Astrocyte (in vitro differentiated cells and primary cell): ENCODE measurements at regions not wholly inside any gene's neighbourhood (a gene's known extent, or its start where the extent isn't known, plus 50 kb on each side); places are given as distances from the start of the nearest gene placed in this dataset.
A peak's percentile ranks its signal among the peaks of the same experiment; 100 is the strongest.

Experiments used
- DNase-seq: peaks from one replicate; pipeline ENCODE4 v3.0.0-alpha.2; 2010; ENCODE audit warnings: low read depth
- FAIRE-seq: peaks from 2 replicates; lab custom pipeline; 2011; peaks lifted over from hg19 to GRCh38; lab: Jason Lieb, UNC
- H2AFZ ChIP-seq: 2 replicates; pipeline ENCODE4 v1.6.0; 2012; ENCODE audit warnings: low read depth, low read length, inconsistent platforms
- H3K27ac ChIP-seq: 2 replicates; pipeline ENCODE4 v1.5.1; 2011; ENCODE audit warnings: low read depth, low read length, inconsistent platforms
- H3K27me3 ChIP-seq: 2 replicates; pipeline ENCODE4 v1.6.0; 2011; ENCODE audit warnings: low read length, inconsistent platforms; ENCODE audit not compliant: insufficient read depth
- H3K36me3 ChIP-seq: 2 replicates; pipeline ENCODE4 v1.5.1; 2011; ENCODE audit warnings: low read length, inconsistent platforms; ENCODE audit not compliant: insufficient read depth
- H3K4me1 ChIP-seq: 2 replicates; pipeline ENCODE4 v1.5.1; 2011; ENCODE audit warnings: low read length, inconsistent platforms; ENCODE audit not compliant: insufficient read depth
- H3K4me2 ChIP-seq: 2 replicates; pipeline ENCODE4 v1.6.0; 2012; ENCODE audit warnings: low read length, inconsistent platforms
- H3K4me3 ChIP-seq: 2 replicates; pipeline ENCODE4 v1.5.1; 2011; ENCODE audit warnings: low read depth, mild to moderate bottlenecking, low read length, inconsistent platforms; ENCODE audit not compliant: insufficient read depth
- H3K79me2 ChIP-seq: 2 replicates; pipeline ENCODE4 v1.6.0; 2012; ENCODE audit warnings: mild to moderate bottlenecking, low read length, inconsistent platforms; ENCODE audit not compliant: insufficient read depth
- H3K9ac ChIP-seq: 2 replicates; pipeline ENCODE4 v1.6.0; 2012; ENCODE audit warnings: mild to moderate bottlenecking, low read length, inconsistent platforms
- H3K9me3 ChIP-seq: 2 replicates; pipeline ENCODE4 v1.5.1; 2012; ENCODE audit warnings: low read depth, mild to moderate bottlenecking, low read length, inconsistent platforms; ENCODE audit not compliant: insufficient read depth
- H4K20me1 ChIP-seq: 2 replicates; pipeline ENCODE4 v1.6.0; 2012; ENCODE audit warnings: low read length, inconsistent platforms; ENCODE audit not compliant: insufficient read depth
- H3K27ac Mint-ChIP-seq: one replicate; pipeline ENCODE4 v1.8.0; 2021; ENCODE audit warnings: mild to moderate bottlenecking, mixed read lengths; ENCODE audit not compliant: unreplicated experiment
- H3K27me3 Mint-ChIP-seq: one replicate; pipeline ENCODE4 v1.8.0; 2021; ENCODE audit warnings: low read depth, mixed read lengths; ENCODE audit not compliant: unreplicated experiment
- H3K36me3 Mint-ChIP-seq: one replicate; pipeline ENCODE4 v1.8.0; 2021; ENCODE audit warnings: low read depth, mixed read lengths; ENCODE audit not compliant: unreplicated experiment
- H3K4me1 Mint-ChIP-seq: one replicate; pipeline ENCODE4 v1.8.0; 2021; ENCODE audit warnings: low read depth, mixed read lengths; ENCODE audit not compliant: unreplicated experiment
- H3K4me3 Mint-ChIP-seq: one replicate; pipeline ENCODE4 v1.8.0; 2021; ENCODE audit warnings: mild to moderate bottlenecking, moderate library complexity, mixed read lengths; ENCODE audit not compliant: unreplicated experiment
- H3K9me3 Mint-ChIP-seq: one replicate; pipeline ENCODE4 v1.8.0; 2021; ENCODE audit warnings: mild to moderate bottlenecking, mixed read lengths; ENCODE audit not compliant: unreplicated experiment
- CTCF ChIP-seq: IDR thresholded peaks from 2 replicates; pipeline ENCODE4 v1.5.1; 2011; ENCODE audit warnings: low read depth, mild to moderate bottlenecking, inconsistent platforms, low read length, moderate library complexity; ENCODE audit not compliant: insufficient read depth
- EZH2 ChIP-seq: IDR thresholded peaks from 2 replicates; pipeline ENCODE4 v1.6.1; 2012; ENCODE audit warnings: mild to moderate bottlenecking, low read length, inconsistent platforms; ENCODE audit not compliant: insufficient read depth

- H3K4me1 ChIP-seq = no peaks in the 10 kb centered on the region
- H3K27me3 Mint-ChIP-seq = no peaks in the 10 kb centered on the region
- no peak overlapping the region for H3K4me3 Mint-ChIP-seq
- no peaks in the 10 kb centered on the region for H3K9me3 ChIP-seq
- H3K27ac ChIP-seq = no peak overlapping the region
- DNase-seq (no peak), FAIRE-seq (no peak)
- H2AFZ ChIP-seq = no peak overlapping the region
- no peaks in the 10 kb centered on the region for H3K27me3 ChIP-seq
- H3K36me3 ChIP-seq = no peaks in the 10 kb centered on the region
- no peaks in the 10 kb centered on the region for H3K79me2 ChIP-seq
- H3K9ac ChIP-seq = no peak overlapping the region
- H3K36me3 Mint-ChIP-seq = no peaks in the 10 kb centered on the region
- no peaks in the 10 kb centered on the region for H3K9me3 Mint-ChIP-seq
- H3K27ac Mint-ChIP-seq = no peak overlapping the region
- no peaks in the 10 kb centered on the region for H4K20me1 ChIP-seq
- no peak for TF ChIP-seq EZH2
- TF ChIP-seq CTCF = no peak
- H3K4me3 ChIP-seq = no peak overlapping the region
- H3K4me1 Mint-ChIP-seq = no peaks in the 10 kb centered on the region
- H3K4me2 ChIP-seq = no peak overlapping the region
Observed at GRCh38 chr13:80437231-80437630, 96.3 kb upstream of the SPRY2 start.

- Histone ChIP-seq H3K79me2 (no peaks in the 10 kb centered on the region), H4K20me1 (no peaks in the 10 kb centered on the region), H3K9me3 (no peaks in the 10 kb centered on the region), H3K4me1 (no peaks in the 10 kb centered on the region), H3K27ac (no peak overlapping the region), H3K36me3 (no peaks in the 10 kb centered on the region), H2AFZ (no peak overlapping the region), H3K4me2 (no peak overlapping the region), H3K4me3 (no peak overlapping the region), H3K9ac (no peak overlapping the region), H3K27me3 (no peaks in the 10 kb centered on the region)
- TF ChIP-seq EZH2 (no peak), CTCF (no peak)
- Mint-ChIP-seq H3K36me3 (no peaks in the 10 kb centered on the region), H3K4me3 (no peak overlapping the region), H3K27ac (no peak overlapping the region), H3K4me1 (no peaks in the 10 kb centered on the region), H3K27me3 (no peaks in the 10 kb centered on the region), H3K9me3 (no peaks in the 10 kb centered on the region)
- FAIRE-seq (no peak), DNase-seq (peak; percentile 24)
Observed at GRCh38 chr13:80436571-80437169, 95.7 kb upstream of the SPRY2 start.

- Mint-ChIP-seq H3K4me3 (no peak overlapping the region), H3K4me1 (no peaks in the 10 kb centered on the region), H3K9me3 (peaks cover 4% of the 10 kb centered on the region), H3K27me3 (no peaks in the 10 kb centered on the region), H3K36me3 (no peaks in the 10 kb centered on the region), H3K27ac (no peak overlapping the region)
- H3K27ac ChIP-seq = no peak overlapping the region
- no peaks in the 10 kb centered on the region for H3K79me2 ChIP-seq
- no peak overlapping the region for H2AFZ ChIP-seq
- H4K20me1 ChIP-seq = no peaks in the 10 kb centered on the region
- H3K9me3 ChIP-seq = no peaks in the 10 kb centered on the region
- H3K36me3 ChIP-seq = no peaks in the 10 kb centered on the region
- no peaks in the 10 kb centered on the region for H3K4me1 ChIP-seq
- no peak overlapping the region for H3K4me3 ChIP-seq
- DNase-seq (no peak), FAIRE-seq (no peak)
- H3K27me3 ChIP-seq = no peaks in the 10 kb centered on the region
- H3K9ac ChIP-seq = no peak overlapping the region
- TF ChIP-seq CTCF (no peak), EZH2 (no peak)
- no peak overlapping the region for H3K4me2 ChIP-seq
Observed at GRCh38 chr13:80430561-80430960, 89.6 kb upstream of the SPRY2 start.
